Smooth muscle cell (in vitro differentiated cells): ENCODE measurements at regions not wholly inside any gene's neighbourhood (a gene's known extent, or its start where the extent isn't known, plus 50 kb on each side); places are given as distances from the start of the nearest gene placed in this dataset.

ENCODE experiments used
- DNase-seq: peaks from one replicate; lab custom pipeline; 2025; ENCODE audit not compliant: unreplicated experiment; lab: John Stamatoyannopoulos, UW
- H2AFZ ChIP-seq: fragments of 200-600 bp; sonication (generic); 2 replicates; pipeline ENCODE4 v1.6.0; 2016; ENCODE audit warnings: antibody characterized with exemption, low read depth, mild to moderate bottlenecking
- H3F3A ChIP-seq: fragments of 200-600 bp; sonication (generic); 2 replicates; pipeline ENCODE4 v1.6.0; 2017; ENCODE audit warnings: antibody characterized with exemption, low read depth
- H3K27ac ChIP-seq: fragments of 200-600 bp; sonication (generic); 2 replicates; pipeline ENCODE4 v1.5.1; 2016; ENCODE audit warnings: low read depth, mild to moderate bottlenecking
- H3K27me3 ChIP-seq: fragments of 200-600 bp; sonication (generic); 2 replicates; pipeline ENCODE4 v1.6.1; 2016; ENCODE audit warnings: low read depth, mild to moderate bottlenecking
- H3K36me3 ChIP-seq: fragments of 200-600 bp; sonication (generic); 2 replicates; pipeline ENCODE4 v1.5.1; 2016; ENCODE audit warnings: low read depth
- H3K4me1 ChIP-seq: fragments of 200-600 bp; sonication (generic); 2 replicates; pipeline ENCODE4 v1.5.1; 2016; ENCODE audit warnings: low read depth
- H3K4me2 ChIP-seq: fragments of 200-600 bp; sonication (generic); 2 replicates; pipeline ENCODE4 v1.6.0; 2016; ENCODE audit warnings: mild to moderate bottlenecking
- H3K4me3 ChIP-seq: fragments of 200-600 bp; sonication (generic); 2 replicates; pipeline ENCODE4 v1.5.1; 2016; ENCODE audit warnings: mild to moderate bottlenecking
- H3K79me2 ChIP-seq: fragments of 200-600 bp; sonication (generic); 2 replicates; pipeline ENCODE4 v1.6.0; 2016; ENCODE audit warnings: low read depth, mild to moderate bottlenecking
- H3K9ac ChIP-seq: fragments of 200-600 bp; sonication (generic); 2 replicates; pipeline ENCODE4 v1.6.0; 2016; ENCODE audit warnings: low read depth
- H3K9me3 ChIP-seq: fragments of 200-600 bp; sonication (generic); replicated peaks from 2 replicates; pipeline ENCODE4 v1.5.1; 2016; ENCODE audit warnings: low read depth
- H4K20me1 ChIP-seq: fragments of 200-600 bp; sonication (generic); 2 replicates; pipeline ENCODE4 v1.6.0; 2016; ENCODE audit warnings: low read depth
- CTCF ChIP-seq: fragments of 200-600 bp; sonication (generic); IDR thresholded peaks from 2 replicates; pipeline ENCODE4 v1.5.1; 2017; ENCODE audit warnings: borderline replicate concordance, mild to moderate bottlenecking, antibody characterized with exemption; ENCODE audit not compliant: insufficient read depth, poor library complexity, severe bottlenecking
- WGBS: methylation state at CpG from one replicate; pipeline ENCODE4 v1.1.7; 2016; ENCODE audit warnings: low lambda C conversion rate; 5-methylcytosine and 5-hydroxymethylcytosine counted together

DNA sequence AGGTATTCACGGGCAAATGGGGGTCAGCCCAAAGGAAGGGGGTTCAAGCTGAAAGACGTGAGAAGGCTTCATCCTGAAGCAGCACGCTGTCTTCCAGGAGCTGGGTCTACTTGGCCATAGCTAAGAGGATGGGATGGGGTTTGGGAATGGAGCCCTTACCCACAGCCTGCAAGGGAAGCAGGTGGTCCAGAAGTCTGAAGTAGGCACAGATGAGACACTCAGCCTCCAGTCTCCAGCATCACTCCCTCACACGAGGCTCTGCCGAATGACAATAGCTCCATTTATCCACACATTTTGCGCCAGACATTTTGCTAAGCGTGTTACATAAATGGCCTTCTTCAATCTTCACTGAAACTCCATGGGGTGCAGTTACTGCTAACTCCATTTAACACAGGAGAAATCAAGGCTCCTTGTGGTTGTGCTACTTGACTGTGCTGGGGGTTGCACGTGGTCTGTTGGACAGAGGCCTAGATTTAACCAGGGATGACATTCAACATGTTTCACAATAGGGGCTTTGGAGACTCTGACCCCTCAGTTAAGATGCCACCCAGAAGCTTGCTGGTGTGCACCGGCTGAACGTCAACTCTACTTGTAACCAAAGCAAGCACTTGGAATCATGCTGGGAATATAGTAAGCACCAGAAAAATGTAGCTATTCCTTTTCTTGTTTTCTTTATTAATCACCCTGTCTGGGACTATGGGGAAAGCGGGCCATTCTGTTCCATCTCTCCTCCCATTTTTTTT lies 85.3 kb downstream of the FAM241B start:
- no peaks in the 10 kb centered on the region for H3K36me3 ChIP-seq
- no peak overlapping the region for H3K9ac ChIP-seq
- 65% methylated on average over 11 of the region's 11 CpGs for WGBS
- no peak overlapping the region for H3K27ac ChIP-seq
- H4K20me1 ChIP-seq = no peaks in the 10 kb centered on the region
- no peak overlapping the region for H2AFZ ChIP-seq
- no peaks in the 10 kb centered on the region for H3K79me2 ChIP-seq
- H3K4me3 ChIP-seq = no peak overlapping the region
- H3K4me1 ChIP-seq = no peaks in the 10 kb centered on the region
- no peaks in the 10 kb centered on the region for H3K9me3 ChIP-seq
- H3F3A ChIP-seq = no peaks in the 10 kb centered on the region
- no peak for TF ChIP-seq CTCF
- no peaks in the 10 kb centered on the region for H3K27me3 ChIP-seq
- no peak overlapping the region for H3K4me2 ChIP-seq
- DNase-seq = no peak

DNA sequence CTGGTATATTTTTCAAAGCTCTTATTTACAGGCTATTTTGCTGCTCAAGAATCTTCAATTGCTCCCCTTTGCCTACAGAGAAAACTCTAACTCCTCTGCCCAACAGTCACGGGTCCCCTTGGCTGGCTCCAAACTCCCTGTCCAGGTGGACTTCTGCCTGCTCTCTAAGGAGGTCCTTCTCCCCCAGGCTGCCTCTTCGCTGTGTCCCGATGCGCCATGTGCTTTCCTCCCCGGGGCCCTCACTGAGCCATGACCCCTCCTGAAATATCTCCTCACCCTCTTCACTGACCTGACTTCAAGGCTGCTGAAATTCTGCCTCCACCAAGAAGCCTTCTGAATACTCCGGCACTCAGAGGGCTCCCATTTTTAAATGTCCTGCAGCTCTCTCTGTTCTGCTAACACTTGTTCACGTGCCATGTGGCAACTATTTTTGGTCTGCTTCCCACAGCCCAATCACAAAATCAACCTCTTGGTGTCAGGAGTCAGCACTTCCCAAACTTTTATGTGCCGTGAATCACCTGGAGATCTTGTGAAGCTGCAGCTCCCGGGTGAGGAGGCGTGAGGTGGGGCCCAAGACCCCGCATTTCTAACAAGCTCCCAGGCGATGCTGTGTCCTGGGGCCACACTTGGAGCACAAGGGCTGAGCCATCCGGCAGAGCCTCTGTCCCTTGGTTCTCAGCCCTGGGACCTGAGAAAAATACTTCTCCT lies 85.7 kb upstream of the COL13A1 start:
- no peaks in the 10 kb centered on the region for H3K79me2 ChIP-seq
- H3K9me3 ChIP-seq = no peaks in the 10 kb centered on the region
- WGBS = 88% methylated on average over 13 of the region's 13 CpGs
- H3K27me3 ChIP-seq = no peaks in the 10 kb centered on the region
- H3K4me3 ChIP-seq = no peak overlapping the region
- no peaks in the 10 kb centered on the region for H3F3A ChIP-seq
- H3K36me3 ChIP-seq = no peaks in the 10 kb centered on the region
- no peaks in the 10 kb centered on the region for H4K20me1 ChIP-seq
- no peak overlapping the region for H2AFZ ChIP-seq
- no peak for DNase-seq
- no peak for TF ChIP-seq CTCF
- no peak overlapping the region for H3K27ac ChIP-seq
- no peak overlapping the region for H3K9ac ChIP-seq
- no peak overlapping the region for H3K4me2 ChIP-seq
- no peaks in the 10 kb centered on the region for H3K4me1 ChIP-seq

DNA sequence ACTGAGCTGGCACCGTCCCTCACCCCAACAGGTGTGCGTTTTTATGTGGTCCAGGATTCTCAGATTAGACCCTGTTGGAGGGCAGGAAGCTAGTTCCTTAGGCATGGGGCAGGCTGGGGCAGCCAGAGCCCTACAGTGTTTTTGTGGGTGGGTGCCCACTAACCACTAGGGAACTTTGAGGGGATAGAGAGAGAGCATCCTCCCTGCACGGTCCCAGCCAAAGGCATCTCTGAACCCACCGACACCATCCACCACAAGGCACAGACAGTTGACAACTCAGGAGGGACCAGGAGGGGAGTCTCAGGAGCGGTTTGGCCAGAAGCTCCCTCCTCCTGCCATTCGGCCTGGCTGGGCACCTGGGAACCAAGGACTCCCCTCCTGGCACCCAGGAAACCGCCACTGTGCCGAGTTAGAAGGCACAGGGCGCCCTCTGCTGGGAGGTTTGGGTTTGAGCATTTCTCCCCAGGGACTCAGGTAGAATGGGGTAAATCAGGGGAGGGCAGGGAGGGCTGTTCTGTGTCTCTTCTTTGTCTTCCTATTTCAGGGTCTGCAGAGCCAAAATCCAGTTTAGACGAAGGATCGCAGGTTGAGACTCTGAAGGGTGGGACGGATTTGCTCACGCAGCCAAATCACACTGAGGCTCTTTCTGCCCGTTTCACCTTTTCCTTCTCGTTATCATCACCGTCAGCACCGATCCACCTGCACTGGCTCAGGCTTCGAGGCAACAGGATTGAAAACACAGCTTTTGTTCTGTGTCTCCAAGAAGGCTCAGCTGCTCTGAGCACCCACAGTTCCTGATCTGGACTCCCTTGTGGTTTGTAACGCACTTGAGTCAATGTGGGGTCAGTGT lies 84.8 kb upstream of the COL13A1 start:
- no peaks in the 10 kb centered on the region for H3K4me1 ChIP-seq
- no peaks in the 10 kb centered on the region for H3K36me3 ChIP-seq
- no peak overlapping the region for H3K27ac ChIP-seq
- no peaks in the 10 kb centered on the region for H3K79me2 ChIP-seq
- H3K27me3 ChIP-seq = no peaks in the 10 kb centered on the region
- H2AFZ ChIP-seq = no peak overlapping the region
- H3F3A ChIP-seq = no peaks in the 10 kb centered on the region
- 56% methylated on average over 19 of the region's 19 CpGs for WGBS
- H3K9ac ChIP-seq = no peak overlapping the region
- H3K4me2 ChIP-seq = no peak overlapping the region
- no peaks in the 10 kb centered on the region for H3K9me3 ChIP-seq
- DNase-seq = no peak
- peak; percentile 89 for TF ChIP-seq CTCF
- H4K20me1 ChIP-seq = no peaks in the 10 kb centered on the region
- H3K4me3 ChIP-seq = no peak overlapping the region
